Inflammatory macrophage treated with lipopolysaccharide for 1 hour (primary cell): ENCODE measurements at regions not wholly inside any gene's neighbourhood (a gene's known extent, or its start where the extent isn't known, plus 50 kb on each side); places are given as distances from the start of the nearest gene placed in this dataset.

Source experiments
- DNase-seq, 2 donors: peaks; one replicate each; pipeline ENCODE4 v3.0.0-alpha.2; 2020 to 2022

DNA sequence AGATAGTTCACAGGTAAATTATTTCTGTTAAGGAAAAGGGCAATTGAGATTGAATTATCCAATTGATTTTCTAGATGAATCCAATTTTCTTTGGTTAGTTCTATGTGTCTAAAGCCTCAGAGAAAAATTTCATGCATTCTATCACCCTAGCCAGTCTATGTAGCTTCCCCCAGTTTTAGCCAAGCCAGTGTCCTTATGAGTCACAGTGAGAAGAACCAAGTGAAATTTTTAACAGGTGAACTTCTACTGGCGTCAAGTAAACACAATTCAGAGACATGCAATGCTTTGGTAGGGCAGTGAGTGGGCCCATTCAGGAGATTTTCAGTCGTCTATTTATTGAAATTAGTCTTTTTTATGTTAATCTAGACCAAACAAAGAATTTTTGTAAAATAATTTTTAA, 1077.4 kb upstream of the ARRDC3 start:
- DNase-seq = no peak

DNA sequence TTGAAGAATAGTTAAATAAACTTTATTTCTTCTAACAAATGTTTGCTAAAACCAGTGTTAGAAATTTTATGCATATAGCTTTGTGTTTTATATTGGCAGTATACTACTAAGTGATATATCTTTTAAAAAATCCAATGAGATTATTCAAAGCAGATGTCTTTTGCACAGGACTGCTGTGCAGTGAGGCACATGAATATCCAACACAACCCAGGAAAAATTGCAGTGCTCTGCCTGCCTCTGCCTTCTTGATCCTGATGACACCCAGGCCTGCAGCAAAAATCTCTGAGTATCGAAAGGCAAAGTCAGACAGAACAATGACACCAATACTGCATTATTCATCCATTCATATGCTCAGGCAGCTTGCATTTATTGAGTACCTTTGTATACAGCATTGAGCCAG, 1076.5 kb upstream of the ARRDC3 start:
- no peak for DNase-seq

DNA sequence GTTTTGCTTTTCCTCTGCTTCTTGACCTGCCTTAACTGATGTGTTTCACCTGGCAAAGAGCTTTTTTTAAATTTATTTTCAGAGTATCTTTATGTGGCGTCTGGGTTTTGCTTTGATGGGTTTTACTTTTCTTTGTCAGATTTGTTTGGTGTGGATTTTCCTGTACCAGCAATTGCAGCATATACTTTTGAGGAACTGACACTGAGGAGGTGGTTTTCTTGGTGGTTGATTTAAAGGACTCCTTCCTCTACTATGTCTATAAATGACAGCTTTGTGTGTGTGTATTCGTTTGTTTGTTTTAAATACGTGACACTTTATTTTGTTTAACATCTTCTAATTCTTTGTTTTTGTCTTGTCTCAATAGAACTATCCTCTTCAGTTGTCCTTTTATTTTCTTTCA, 1071.9 kb upstream of the ARRDC3 start:
- DNase-seq = no peak

DNA sequence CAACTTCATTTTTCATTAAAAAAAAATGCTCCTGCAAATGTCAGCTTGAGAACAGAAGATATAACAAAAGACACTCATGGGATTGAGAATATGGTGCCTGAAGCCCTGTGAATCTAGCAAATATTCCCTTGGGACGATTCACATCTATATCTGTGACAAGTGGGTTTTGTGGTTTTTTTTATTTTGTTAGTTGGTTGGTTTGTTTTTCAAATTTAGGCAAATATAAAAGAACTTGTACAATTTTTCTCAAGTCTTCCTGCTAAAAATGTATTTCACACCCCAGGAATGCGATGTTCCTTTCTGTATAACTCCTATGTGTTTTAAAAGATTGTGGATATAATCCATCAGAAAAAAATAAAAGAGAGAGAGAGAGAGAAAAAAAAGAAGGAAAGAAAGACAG, 1061.8 kb upstream of the ARRDC3 start:
- DNase-seq = no peak

DNA sequence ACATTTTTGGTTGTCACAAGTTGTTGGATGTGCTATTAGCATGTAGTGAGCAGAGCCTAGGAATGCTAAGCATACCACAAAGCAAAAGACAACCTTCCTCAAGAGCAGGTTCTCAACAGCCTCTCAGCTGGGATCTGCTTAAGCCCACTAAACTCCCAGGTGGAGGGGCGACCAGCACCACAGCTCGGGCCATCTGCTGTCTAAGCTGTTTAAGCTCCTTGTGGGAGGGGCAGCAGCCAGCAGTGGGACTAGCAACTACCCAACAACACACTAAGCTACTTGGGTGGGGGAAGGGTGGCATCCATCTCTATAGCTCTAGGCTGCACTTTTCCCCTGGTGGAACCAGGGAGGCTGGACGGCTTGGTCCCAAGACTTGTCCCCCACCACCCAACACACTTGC, 1052.7 kb upstream of the ARRDC3 start:
- no peak for DNase-seq

DNA sequence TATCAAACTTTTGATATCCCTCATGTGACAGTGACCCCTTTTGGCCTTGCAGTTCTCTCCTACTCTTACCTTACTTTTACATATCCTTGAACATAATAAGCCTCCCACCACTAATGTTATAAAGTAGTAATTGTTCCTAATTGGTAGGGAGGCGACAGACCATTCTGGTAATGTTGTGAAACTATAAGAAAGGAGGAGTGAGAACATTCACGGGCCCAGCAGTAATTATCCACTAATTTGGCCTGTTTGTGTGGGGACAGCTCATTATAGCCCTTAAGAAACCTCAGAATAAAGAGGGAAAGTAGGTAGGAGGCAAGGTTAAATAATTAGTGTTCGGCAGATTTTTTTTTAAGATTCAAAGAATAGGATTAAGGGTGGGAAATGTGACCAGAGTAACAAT, 1046.5 kb upstream of the ARRDC3 start:
- no peak for DNase-seq

DNA sequence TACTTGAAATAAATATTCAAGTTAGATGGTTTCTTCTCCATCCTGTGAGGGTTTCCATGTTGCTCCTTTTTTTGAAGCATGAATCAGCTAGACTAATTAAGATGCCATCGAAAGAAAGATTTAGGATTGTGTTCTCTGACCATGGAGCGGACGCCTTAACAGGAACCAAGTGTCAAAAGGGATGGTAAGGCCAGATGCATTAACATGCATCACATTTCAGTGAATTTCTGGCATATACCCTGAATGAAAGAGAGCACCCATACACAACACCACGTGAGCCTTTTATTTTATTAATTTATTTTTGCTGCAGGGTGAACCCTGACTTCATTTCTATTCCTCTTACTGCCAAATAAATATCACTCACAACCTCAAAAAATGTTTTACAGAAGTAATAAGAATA, 1045.3 kb upstream of the ARRDC3 start:
- DNase-seq = no peak

DNA sequence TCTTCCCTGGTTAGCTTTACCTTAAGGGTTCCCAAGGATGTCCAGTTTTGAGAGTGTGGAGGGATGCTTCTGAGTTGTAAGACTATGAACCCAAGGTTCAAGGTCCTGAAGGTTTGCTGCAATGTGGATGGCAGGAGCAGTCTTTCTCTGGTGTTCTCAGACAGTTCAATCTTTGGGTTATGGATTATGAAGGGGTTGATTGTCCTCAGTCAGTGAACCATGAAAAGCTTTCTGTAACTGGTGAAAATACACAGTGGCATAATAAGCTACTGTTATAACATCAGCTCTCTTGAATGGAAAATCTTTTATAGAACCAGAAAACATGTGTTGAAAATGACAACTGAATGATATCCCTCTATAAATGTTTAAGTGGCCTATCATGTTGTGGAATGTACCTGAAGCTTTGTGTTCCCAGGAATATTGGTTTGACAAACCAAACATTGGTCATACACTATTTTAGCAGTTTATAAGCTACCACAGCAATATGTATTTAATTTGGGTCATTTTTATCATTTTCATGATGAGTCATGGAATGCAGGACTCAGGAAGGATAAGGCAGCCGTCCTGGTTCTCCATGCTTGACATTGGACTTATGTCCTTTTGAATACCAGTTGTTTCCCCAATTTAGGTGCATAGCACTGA, 1041.8 kb upstream of the ARRDC3 start:
- DNase-seq = no peak

DNA sequence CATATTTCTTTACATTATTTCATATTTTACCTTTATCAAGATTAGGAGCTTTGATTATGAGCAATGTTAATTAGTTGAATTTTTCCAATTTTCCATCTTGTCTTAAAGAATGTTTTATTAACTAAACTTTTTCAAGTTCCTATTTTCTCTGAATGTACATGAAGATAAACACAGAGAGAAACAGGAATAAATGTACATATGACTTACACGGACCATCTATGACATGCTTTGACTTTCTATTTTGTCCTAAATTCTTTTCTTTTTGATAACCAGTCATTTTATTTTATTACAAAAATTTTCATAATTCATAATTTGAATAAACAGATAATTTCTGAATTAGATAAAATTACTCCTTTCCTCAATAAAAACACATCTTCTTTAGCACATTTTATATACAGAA, 1038.8 kb upstream of the ARRDC3 start:
- no peak for DNase-seq

DNA sequence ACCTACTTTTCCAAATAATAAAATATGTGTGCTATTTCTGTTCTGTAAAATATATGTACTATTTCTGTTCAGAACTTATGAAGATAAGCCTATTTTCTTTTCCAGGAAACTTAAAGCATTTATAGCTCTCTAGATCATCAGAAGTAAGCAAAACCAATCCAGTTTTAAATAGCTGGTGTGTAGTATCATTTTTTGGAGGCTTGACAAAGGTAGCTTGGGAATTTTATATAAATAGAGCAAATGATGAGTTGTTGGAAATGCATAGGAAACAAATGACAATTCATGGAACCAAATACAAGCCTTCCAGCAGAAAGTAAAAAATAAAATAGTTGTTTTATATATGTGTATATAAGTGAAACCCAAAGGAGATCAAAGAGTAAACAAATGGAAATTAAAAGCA, 1038.1 kb upstream of the ARRDC3 start:
- DNase-seq = no peak

DNA sequence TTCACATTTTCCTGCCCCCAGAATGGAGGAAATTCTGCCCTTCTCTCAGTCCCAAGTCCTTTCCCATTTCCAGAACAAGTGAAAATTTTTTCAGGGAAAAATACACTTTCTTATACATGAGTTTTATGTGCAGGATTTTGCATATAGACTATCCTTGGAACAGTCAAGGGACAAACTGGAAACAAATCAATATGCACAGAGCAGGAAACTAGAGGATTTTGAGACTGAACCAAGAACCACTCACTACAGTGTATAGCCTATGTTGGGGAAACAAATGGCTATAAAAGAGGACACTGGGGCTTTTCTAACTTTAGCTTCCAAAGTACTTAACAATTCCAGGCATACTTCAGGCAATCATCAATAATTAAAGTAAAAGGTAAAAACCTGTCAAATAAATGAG, 1036.1 kb upstream of the ARRDC3 start:
- DNase-seq = no peak

DNA sequence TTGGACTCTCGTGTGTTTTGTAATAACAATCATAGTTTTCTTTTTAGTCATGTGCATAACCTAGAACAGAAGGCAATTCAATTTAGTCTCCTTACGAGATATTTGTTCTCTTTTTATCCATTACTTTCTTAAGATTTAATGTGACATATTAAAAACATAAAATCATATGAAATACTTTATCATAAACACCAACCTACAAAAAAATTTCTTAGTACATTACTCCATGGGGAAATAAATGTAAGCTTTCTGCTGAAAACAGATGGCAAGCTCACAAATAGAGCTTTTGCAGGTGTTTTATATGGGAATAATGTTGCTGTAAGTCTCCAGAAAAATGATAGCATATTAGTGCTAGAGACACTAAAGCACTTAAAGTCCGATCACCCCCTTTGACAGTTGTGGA, 1035.2 kb upstream of the ARRDC3 start:
- no peak for DNase-seq

DNA sequence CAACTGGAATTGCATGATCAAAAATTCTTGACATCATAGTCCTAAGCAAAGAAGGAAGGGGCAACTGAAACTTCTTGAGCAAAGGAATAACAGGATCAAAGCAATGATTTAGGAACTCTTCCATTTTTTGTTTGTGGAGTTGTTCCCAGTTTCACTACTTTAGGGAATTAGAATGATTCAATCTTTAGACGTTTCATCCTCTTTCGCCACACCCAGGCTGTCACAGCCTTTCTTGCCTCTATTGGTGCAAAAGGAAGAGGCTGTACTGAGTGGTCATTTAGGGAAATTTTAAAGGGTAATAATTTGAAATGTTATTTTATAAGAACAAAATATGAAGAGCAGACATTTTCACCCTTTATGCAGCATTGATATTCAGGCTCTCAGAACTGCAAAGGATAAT, 1026.0 kb upstream of the ARRDC3 start:
- no peak for DNase-seq

DNA sequence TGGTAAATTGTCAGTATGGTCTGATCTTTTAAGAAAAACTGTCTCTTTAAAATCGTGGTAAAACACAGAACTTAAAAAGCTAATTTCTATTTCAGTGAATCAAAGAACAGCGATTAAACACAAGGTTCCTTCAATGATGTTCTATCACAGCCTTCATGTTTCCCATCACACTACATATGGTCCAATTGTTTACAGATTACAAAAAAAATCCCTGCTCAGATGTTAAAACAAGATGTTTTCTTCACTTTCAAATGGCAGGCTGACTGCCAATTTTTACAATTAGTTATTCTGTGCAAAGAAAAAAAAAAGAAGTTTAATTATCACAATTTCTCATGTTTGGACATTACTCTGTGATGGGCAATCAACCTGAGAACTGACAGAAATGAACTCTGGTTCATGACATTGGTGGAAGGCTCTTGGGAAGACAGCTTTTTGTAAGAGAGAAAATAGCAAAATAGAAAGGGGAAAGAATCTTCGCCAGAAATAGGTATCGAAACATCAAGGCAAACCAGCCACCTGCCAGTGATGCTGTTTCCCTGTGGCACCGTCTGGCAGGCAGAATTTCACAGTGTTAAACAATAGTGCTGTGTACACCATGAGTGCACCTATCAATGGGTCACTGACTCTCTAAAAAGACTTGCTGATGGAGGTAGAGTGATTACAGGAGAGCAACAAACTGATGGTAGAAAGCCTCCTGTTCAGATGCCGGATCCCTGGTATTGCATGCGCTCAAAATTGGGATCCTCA, 1020.0 kb upstream of the ARRDC3 start:
- no peak for DNase-seq

DNA sequence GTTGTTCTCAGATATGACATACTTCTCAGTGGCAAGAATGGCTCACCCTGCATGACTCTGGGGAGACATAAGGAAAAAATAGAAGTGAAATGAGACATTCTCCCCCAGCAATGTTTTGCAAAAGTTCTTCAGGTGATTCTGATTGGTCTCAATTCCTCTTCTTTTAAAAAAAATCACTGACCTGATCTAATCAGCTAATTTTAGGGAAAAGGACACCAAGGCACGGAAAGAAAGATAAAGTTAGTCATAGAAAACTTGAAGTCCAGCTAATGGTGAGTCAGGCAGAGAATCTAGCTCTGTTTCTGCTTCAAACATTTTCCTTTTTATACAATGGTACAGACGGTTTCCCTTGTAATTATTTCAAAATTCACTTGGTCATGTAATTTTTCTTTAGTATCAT, 1018.9 kb upstream of the ARRDC3 start:
- no peak for DNase-seq

DNA sequence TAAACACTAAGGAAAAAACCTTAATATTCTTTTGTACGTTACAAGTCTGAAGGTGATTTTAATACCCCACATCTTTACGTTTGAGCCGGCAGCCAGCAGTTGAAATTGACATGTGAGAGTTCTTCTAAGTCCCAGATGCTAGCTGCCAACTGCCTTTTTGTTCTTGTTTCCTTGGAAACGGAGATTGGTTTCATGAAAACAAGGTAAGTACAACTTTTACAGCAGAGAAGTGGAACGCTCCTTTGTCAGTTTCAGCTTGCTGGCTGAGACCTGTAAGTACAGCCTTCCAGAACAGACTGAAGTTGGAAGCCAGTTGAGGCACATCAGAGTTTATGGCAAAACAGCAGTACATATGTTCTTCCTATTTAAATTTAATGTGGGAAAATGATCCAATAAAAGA, 1018.4 kb upstream of the ARRDC3 start:
- DNase-seq = no peak

DNA sequence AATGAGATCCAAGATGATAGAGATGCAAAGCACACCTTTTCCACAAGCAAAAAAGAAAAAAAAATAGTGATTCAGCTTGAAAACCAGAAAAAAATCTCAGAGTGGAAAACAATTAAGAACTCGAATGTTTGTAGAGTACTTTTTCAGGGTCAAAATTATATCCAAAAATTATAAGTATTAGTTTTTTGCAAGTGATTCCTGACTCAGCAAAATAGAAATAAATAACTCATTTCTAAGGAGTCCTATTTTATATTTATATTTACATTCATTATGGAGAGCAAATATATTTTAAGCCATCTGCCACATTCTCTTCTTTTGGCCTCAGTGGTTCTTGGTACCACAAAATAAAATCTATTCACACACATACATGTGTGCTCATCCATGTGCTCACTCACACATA, 1011.8 kb upstream of the ARRDC3 start:
- DNase-seq = no peak

DNA sequence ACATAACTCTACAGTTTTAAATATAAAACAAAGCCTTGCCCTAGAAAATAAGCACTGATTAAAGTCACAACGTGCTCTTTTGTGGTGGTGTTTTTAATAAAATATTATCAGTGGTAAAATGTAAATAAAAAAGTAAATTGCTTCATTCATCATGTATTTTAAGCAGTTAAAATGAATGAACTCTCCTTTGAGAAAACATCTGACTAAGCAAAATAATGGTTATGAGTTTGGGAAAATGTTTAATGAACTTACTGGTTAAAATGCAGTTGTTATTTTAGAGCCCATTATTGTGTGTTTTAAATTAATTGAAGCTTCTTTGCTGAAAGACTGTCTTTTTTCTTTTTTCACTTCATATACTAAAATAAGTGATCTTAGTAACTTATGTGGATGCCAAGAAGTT, 1007.5 kb upstream of the ARRDC3 start:
- no peak for DNase-seq

DNA sequence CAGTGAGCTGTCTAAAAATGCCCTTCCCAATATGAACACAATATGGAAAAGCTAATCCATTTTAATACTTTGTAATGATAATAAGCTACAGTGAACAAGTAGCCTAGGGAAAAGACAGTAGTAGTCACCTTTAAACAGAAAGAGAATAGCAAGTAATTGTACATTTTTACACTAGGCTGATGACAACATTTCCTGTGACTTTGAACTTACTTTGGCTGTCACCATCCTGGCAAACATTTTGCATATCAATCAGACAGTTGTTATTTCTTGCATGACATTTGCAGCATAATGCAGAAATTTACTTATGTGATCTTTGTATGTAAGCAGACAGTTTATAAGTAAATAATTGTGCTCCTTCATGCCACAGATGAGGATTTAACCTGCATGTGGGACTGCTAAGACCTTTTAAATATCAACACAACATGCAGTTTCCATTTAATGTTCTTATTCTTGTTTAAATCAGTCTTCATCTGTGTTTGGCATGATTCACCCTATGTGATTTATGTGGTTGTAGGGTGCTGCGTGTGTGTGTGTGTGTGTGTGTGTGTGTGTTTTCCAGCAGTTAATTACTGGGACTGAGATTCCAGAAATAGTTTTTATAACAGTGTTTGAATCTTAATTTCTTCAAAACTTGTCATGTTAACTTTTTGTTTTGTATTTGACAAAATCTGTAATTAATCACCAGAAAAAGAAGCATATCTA, 997.1 kb upstream of the ARRDC3 start:
- no peak for DNase-seq

DNA sequence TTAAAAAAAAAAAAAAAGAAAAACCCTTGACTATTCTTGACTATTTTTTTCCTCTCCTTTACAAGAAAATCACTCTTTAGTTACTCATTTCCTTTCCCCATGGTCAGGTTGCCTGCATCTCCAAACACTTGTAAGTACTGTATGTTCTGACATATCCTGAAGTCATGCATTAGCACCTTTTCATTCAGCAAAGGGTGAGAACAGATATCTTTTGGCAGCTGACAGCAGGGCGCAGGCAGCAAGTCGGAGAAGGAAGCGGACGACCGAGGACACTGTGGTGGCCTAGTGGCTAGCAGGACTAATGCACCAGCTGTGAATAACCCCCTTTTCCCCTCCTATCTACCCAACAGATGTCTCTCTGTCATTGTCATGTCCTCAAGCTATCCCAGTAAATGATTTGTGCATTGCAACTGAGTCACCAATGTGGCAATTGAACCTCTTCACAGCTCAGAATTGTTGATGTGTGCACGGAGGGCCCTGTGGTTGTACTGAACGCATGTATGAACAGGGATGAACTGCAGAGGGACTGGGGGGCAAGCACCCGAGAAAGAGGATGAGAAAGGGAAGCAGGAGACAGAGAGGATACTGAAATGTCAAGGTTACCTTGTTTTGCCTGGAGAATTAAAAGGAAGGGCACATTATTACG, 996.0 kb upstream of the ARRDC3 start:
- no peak for DNase-seq

DNA sequence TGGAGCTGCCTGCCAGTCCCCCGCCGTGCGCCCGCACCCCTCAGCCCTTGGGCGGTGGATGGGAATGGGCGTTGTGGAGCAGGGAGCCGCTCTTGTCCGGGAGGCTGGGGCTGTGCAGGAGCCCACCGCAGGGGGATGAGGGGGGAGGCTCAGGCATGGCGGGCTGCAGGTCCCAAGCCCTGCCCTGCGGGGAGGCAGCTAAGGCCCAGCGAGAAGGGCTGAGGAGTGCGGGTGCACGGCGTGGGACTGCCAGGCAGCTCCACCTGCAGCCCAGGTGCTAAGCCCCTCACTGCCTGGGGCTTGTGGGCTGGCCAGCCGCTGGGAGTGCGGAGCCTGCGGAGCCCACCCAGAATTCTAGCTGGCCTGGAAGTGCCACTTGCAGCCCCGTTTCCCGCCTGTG, 991.7 kb upstream of the ARRDC3 start:
- DNase-seq = no peak

DNA sequence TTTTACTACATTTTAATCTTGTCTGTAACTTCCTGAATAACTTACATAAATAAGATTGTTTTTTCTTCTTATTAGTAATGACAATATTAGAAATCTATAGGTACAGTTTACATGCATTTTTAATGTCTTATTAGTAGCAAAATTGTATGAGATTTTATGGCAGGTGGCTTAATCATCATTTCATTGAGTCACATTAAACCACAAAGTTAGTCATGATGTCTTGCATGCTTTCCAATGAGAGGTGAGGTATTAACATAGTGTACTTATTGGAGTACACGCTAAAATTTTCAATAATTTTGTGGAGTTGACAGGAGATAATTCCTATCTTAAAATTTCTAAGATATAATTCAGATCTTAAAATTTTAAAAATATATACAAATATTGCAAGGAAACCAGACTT, 989.6 kb upstream of the ARRDC3 start:
- no peak for DNase-seq

DNA sequence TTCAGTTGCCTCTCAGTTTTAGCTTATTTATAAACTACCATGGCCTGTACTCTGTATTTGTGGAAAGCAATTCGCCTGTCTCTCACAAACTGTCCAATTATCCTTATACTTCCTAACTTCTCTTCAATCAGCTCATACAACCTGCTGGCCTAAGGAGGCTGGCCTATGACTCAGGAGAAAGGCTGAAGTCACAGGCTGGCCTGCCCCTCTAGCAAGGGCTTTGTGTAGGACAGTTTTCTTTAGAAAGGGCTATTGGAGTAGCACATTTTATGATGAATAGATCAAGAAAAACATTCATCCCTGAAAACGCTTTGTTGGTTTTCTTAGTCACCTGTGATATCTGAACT, 988.7 kb upstream of the ARRDC3 start:
- no peak for DNase-seq
